COLO829 (cell line): ENCODE measurements at regions not wholly inside any gene's neighbourhood (a gene's known extent, or its start where the extent isn't known, plus 50 kb on each side); places are given as distances from the start of the nearest gene placed in this dataset.
"Not testable (repeated sequence)": the region's sequence is repeated elsewhere in the genome, so short reads cannot be mapped to it uniquely, and the experiment has no call there.

Source experiments
- DNase-seq: peaks from one replicate; pipeline ENCODE4 v3.0.0; 2012; ENCODE audit warnings: low spot score

- not testable (repeated sequence) for DNase-seq
Observed at GRCh38 chr12:76292891-76293290, 55.3 kb downstream of the BBS10 start.

- not testable (repeated sequence) for DNase-seq
Observed at GRCh38 chr12:76292305-76292704, 55.9 kb downstream of the BBS10 start.

GRCh38 chr12:76290963-76291859, 57.0 kb downstream of the BBS10 start:
- DNase-seq, result no peak

- no peak for DNase-seq
Observed at GRCh38 chr12:76288218-76288617, 60.0 kb downstream of the BBS10 start.

- DNase-seq, result no peak
Observed at GRCh38 chr12:76284816-76285750, 63.1 kb downstream of the BBS10 start.

GRCh38 chr12:76282744-76283143, 65.5 kb downstream of the BBS10 start:
- no peak for DNase-seq

- peak; percentile 49 for DNase-seq
Observed at GRCh38 chr12:76277480-76277879, 70.7 kb downstream of the BBS10 start.

GRCh38 chr12:76276499-76277151, 71.6 kb downstream of the BBS10 start:
- no peak for DNase-seq

- DNase-seq, result no peak
Observed at GRCh38 chr12:76275511-76276093, 72.6 kb downstream of the BBS10 start.

- peak; percentile 43 for DNase-seq
Observed at GRCh38 chr12:76274420-76275083, 73.7 kb downstream of the BBS10 start.

- DNase-seq, result peak; percentile 91
Observed at GRCh38 chr12:76272287-76272686, 75.9 kb downstream of the BBS10 start.

- no peak for DNase-seq
Observed at GRCh38 chr12:76270657-76271358, 77.4 kb downstream of the BBS10 start.

- no peak for DNase-seq
Observed at GRCh38 chr12:76268267-76268666, 79.9 kb downstream of the BBS10 start.

GRCh38 chr12:76266797-76267196, 81.4 kb downstream of the BBS10 start:
- no peak for DNase-seq

GRCh38 chr12:76265424-76266180, 82.6 kb downstream of the BBS10 start:
- DNase-seq, result no peak

- DNase-seq, result no peak
Observed at GRCh38 chr12:76264611-76265012, 83.6 kb downstream of the BBS10 start.

- DNase-seq, result no peak
Observed at GRCh38 chr12:76263696-76264095, 84.5 kb downstream of the BBS10 start.

GRCh38 chr12:76260390-76260748, 87.8 kb downstream of the BBS10 start:
- DNase-seq, result no peak

GRCh38 chr12:76259660-76260389, 88.4 kb downstream of the BBS10 start:
- DNase-seq, result peak; percentile 48
